ENCODE measurements at regions not wholly inside any gene's neighbourhood (a gene's known extent, or its start where the extent isn't known, plus 50 kb on each side); places are given as distances from the start of the nearest gene placed in this dataset.

DNA sequence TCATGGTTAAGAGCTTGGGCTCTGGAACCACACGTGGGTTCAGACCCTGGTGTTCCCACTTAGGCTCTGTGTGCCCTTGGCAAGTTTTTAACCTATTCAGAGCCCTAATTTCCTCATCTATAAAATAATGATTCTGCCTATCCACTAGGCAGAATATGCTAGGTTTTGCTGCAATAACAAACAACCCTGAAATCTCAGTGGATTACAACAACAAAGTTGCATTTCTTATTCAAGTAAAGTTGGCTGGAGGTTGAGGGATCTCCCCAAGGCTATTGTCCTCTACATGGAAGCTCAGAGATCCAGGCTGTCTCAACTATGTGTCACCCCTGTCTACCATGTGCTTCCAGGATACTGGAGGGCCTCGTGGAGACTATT, 275.4 kb upstream of the SIX2 start:
- TF ChIP-seq CTCF (IDR thresholded peaks at IDR 0.05), result no peak
- TF ChIP-seq POLR2A (IDR thresholded peaks at IDR 0.05), result no peak

All from testis (tissue), 2 donors.